ENCODE measurements at regions not wholly inside any gene's neighbourhood (a gene's known extent, or its start where the extent isn't known, plus 50 kb on each side); places are given as distances from the start of the nearest gene placed in this dataset.

GRCh38 chr4:166625018-166625637 is 609.2 kb downstream of the SPOCK3 start:
- FAIRE-seq (no peak), DNase-seq (ENCODE audit: low read depth in 1 of 2, low spot score in 2 of 2) (no peak)
- Histone ChIP-seq H3K79me2 (ENCODE audit: control insufficient read depth in 1 of 2, insufficient read depth in 2 of 2, low read length in 2 of 2) (no peaks in the 10 kb centered on the region), H3K4ac (replicated peaks; ENCODE audit: insufficient read length, low read depth, low read length) (no peak overlapping the region), H4K5ac (ENCODE audit: insufficient read length, low read depth, low read length) (no peak overlapping the region), H2AK5ac (ENCODE audit: low read depth, low read length) (no peak overlapping the region), H2BK12ac (ENCODE audit: low read depth, low read length) (no peak overlapping the region), H3K23ac (ENCODE audit: insufficient read length) (no peak overlapping the region), H3K9me3 (ENCODE audit: insufficient read depth in 2 of 2, low read depth in 1 of 2, low read length in 1 of 2) (no peaks in the 10 kb centered on the region), H3K36me3 (ENCODE audit: control insufficient read depth in 2 of 4, insufficient read depth in 4 of 4, low read length in 3 of 4) (no peaks in the 10 kb centered on the region), H4K20me1 (replicated peaks in 1 of 2; ENCODE audit: control insufficient read depth in 1 of 2, insufficient read depth in 2 of 2, low read length in 2 of 2) (no peaks in the 10 kb centered on the region), H4K91ac (replicated peaks; ENCODE audit: insufficient read length, low read length) (no peak overlapping the region), H3K79me1 (ENCODE audit: low read depth, low read length) (no peaks in the 10 kb centered on the region), H3K14ac (ENCODE audit: insufficient read length) (no peak overlapping the region), H3K27ac (ENCODE audit: low read depth, low read length) (no peak overlapping the region), H3K9ac (replicated peaks in 1 of 4; ENCODE audit: extremely low read depth in 1 of 4, low read depth in 3 of 4, low read length in 3 of 4) (no peak overlapping the region), H2BK120ac (replicated peaks; ENCODE audit: low read depth, low read length) (no peak overlapping the region), H3K23me2 (ENCODE audit: low read depth, low read length) (no peaks in the 10 kb centered on the region), H3K56ac (replicated peaks; ENCODE audit: insufficient read length, low read depth, low read length) (no peak overlapping the region), H3K4me1 (replicated peaks in 1 of 4; ENCODE audit: control insufficient read depth in 3 of 4, insufficient read depth in 4 of 4, low read length in 3 of 4) (no peaks in the 10 kb centered on the region), H3K18ac (ENCODE audit: extremely low read depth, low read length) (no peak overlapping the region), H3K4me3 (ENCODE audit: extremely low read depth in 1 of 4, insufficient read depth in 2 of 4, low read depth in 3 of 4, low read length in 4 of 4) (no peak overlapping the region), H4K8ac (ENCODE audit: extremely low read depth, insufficient read depth, low read length) (no peak overlapping the region), H2BK5ac (ENCODE audit: low read depth, low read length) (no peak overlapping the region), H2BK20ac (ENCODE audit: low read length) (no peak overlapping the region), H2BK15ac (ENCODE audit: low read length) (no peak overlapping the region), H3K4me2 (ENCODE audit: insufficient read depth in 1 of 2, low read depth in 2 of 2, low read length in 2 of 2) (no peak overlapping the region), H2AFZ (ENCODE audit: low read length) (no peak overlapping the region), H3K27me3 (replicated peaks in 1 of 4; ENCODE audit: control insufficient read depth in 3 of 4, extremely low read depth in 1 of 4, insufficient read depth in 3 of 4, low read length in 3 of 4) (no peaks in the 10 kb centered on the region)
- WGBS, 2 experiments (ENCODE audit: extremely low coverage in 1 of 2, insufficient coverage in 1 of 2, insufficient read length in 1 of 2, insufficient replicate concordance in 2 of 2, low coverage in 1 of 2, low lambda C conversion rate in 2 of 2, missing lambda C conversion rate in 1 of 2): 87% methylated on average over 1 of the region's 1 CpG; no CpG with 5 or more reads in 1 of the 2 experiments
- ChIA-PET CTCF (ENCODE audit: partially characterized antibody) (no interaction called here), POLR2A (ENCODE audit: partially characterized antibody) (no interaction called here)
- TF ChIP-seq SRF (IDR thresholded peaks at IDR 0.05; ENCODE audit: low read depth, low read length) (no peak), KDM4A (IDR thresholded peaks at IDR 0.05; ENCODE audit: low read depth, low read length, severe bottlenecking) (no peak), ATF3 (IDR thresholded peaks at IDR 0.05; ENCODE audit: insufficient read depth, low read depth, low read length) (no peak), TBP (IDR thresholded peaks at IDR 0.05; ENCODE audit: low read depth, low read length) (no peak), JUN (IDR thresholded peaks at IDR 0.05; ENCODE audit: low read depth, low read length) (no peak), FOSL1 (IDR thresholded peaks at IDR 0.05; ENCODE audit: insufficient read depth, low read depth, low read length) (no peak), PHF8 (conservative IDR thresholded peaks at IDR 0.05; ENCODE audit: low read depth, low read length) (no peak), CBX5 (IDR thresholded peaks at IDR 0.05; ENCODE audit: low read depth, low read length) (no peak)
